Endothelial cell of umbilical vein (primary cell): ENCODE measurements at regions not wholly inside any gene's neighbourhood (a gene's known extent, or its start where the extent isn't known, plus 50 kb on each side); places are given as distances from the start of the nearest gene placed in this dataset.

Experiments
- BruUV-seq: library from RNA; stranded (reverse); fragments of 400-500 nt; replicated peaks from 2 replicates; lab custom pipeline; 2021; lab: Mats Ljungman, UMichigan
- CTCF ChIA-PET: fragments of 300-600, 350-600 bp; sonication (Branson Sonifier 250); formaldehyde crosslinking; loops from one replicate; lab custom pipeline; 2021; ENCODE audit warnings: antibody characterized with exemption, inconsistent platforms; lab: Charles Lee
- POLR2A ChIA-PET: fragments of 300-600, 350-600 bp; sonication (Branson Sonifier 250); formaldehyde crosslinking; loops from one replicate; lab custom pipeline; 2021; ENCODE audit warnings: antibody characterized with exemption, inconsistent platforms; lab: Charles Lee
- DNase-seq: peaks from one replicate; pipeline ENCODE4 v3.0.0-alpha.2; 2011; ENCODE audit warnings: low read depth, low spot score
- FAIRE-seq: peaks from 2 replicates; lab custom pipeline; 2011; peaks lifted over from hg19 to GRCh38; lab: Jason Lieb, UNC
- H2AFZ ChIP-seq: 2 replicates; pipeline ENCODE4 v1.6.0; 2012; ENCODE audit warnings: low read depth, low read length, control low read depth, inconsistent platforms
- H3K27ac ChIP-seq: 2 replicates; pipeline ENCODE4 v1.5.1; 2011; ENCODE audit warnings: low read depth, mild to moderate bottlenecking, control low read depth, low read length, moderate library complexity; ENCODE audit not compliant: insufficient read depth
- H3K27me3 ChIP-seq, 2 experiments: 2 replicates each; pipeline versions ENCODE4 v1.6.0 to v1.6.1; 2011; ENCODE audit warnings: low read length in 2 of 2, mixed read lengths in 1 of 2; ENCODE audit not compliant: control insufficient read depth in 2 of 2, insufficient read depth in 2 of 2
- H3K36me3 ChIP-seq, 2 experiments: 2 replicates in 1 of 2; 3 replicates in 1 of 2; pipeline ENCODE4 v1.5.1; 2011; ENCODE audit warnings: low read length in 2 of 2, mild to moderate bottlenecking in 1 of 2, moderate library complexity in 1 of 2; ENCODE audit not compliant: control insufficient read depth in 2 of 2, insufficient read depth in 2 of 2; ENCODE audit errors: extremely low read depth in 1 of 2
- H3K4me1 ChIP-seq: 3 replicates; pipeline ENCODE4 v1.5.1; 2011; ENCODE audit warnings: mild to moderate bottlenecking, low read length; ENCODE audit not compliant: control insufficient read depth, insufficient read depth; ENCODE audit errors: extremely low read depth
- H3K4me2 ChIP-seq: 2 replicates; pipeline ENCODE4 v1.6.1; 2011; ENCODE audit warnings: low read length, control low read depth, mixed read lengths; ENCODE audit not compliant: insufficient read depth
- H3K4me3 ChIP-seq, 3 experiments: fragments of 200-600 bp in 1 of 3; sonication (generic), shearing (Covaris generic) in 1 of 3; replicated peaks in 1 of 3; 2 replicates each; pipeline ENCODE4 v1.5.1; 2011 to 2016; ENCODE audit warnings: control low read depth in 3 of 3, low read length in 3 of 3, mild to moderate bottlenecking in 2 of 3, inconsistent platforms in 1 of 3, low read depth in 1 of 3, moderate library complexity in 1 of 3; ENCODE audit not compliant: insufficient read depth in 1 of 3
- H3K79me2 ChIP-seq: 2 replicates; pipeline ENCODE4 v1.6.0; 2012; ENCODE audit warnings: low read length, inconsistent platforms; ENCODE audit not compliant: control insufficient read depth, insufficient read depth
- H3K9ac ChIP-seq: replicated peaks from 2 replicates; pipeline ENCODE3; 2011; ENCODE audit warnings: low read length, control low read depth; ENCODE audit not compliant: insufficient read depth; ENCODE audit errors: extremely low read depth
- H3K9me1 ChIP-seq: replicated peaks from 3 replicates; pipeline ENCODE4 v1.6.0; 2011; ENCODE audit warnings: mild to moderate bottlenecking, low read length; ENCODE audit not compliant: control insufficient read depth, insufficient read depth; ENCODE audit errors: extremely low read depth
- H3K9me3 ChIP-seq: replicated peaks from 2 replicates; pipeline ENCODE4 v1.5.1; 2012; ENCODE audit warnings: low read length, inconsistent platforms; ENCODE audit not compliant: control insufficient read depth, insufficient read depth
- H4K20me1 ChIP-seq: replicated peaks from 2 replicates; pipeline ENCODE3; 2011; ENCODE audit warnings: mild to moderate bottlenecking, low read length; ENCODE audit not compliant: control insufficient read depth, insufficient read depth; ENCODE audit errors: extremely low read depth
- EZH2 ChIP-seq: IDR thresholded peaks from 2 replicates; pipeline ENCODE4 v1.6.1; 2012; ENCODE audit warnings: borderline replicate concordance, low read depth, mild to moderate bottlenecking, moderate library complexity, low read length, inconsistent platforms; ENCODE audit not compliant: severe bottlenecking
- FOS ChIP-seq: IDR thresholded peaks from 2 replicates; pipeline ENCODE4 v1.6.1; 2011; ENCODE audit warnings: mild to moderate bottlenecking, low read length, moderate library complexity, borderline replicate concordance; ENCODE audit not compliant: insufficient read depth
- JUN ChIP-seq: IDR thresholded peaks from 2 replicates; pipeline ENCODE4 v1.6.1; 2011; ENCODE audit warnings: borderline replicate concordance, low read depth; ENCODE audit not compliant: insufficient read length, insufficient read depth
- MYC ChIP-seq: IDR thresholded peaks from one replicate; pipeline ENCODE4 v1.6.1; 2011; ENCODE audit warnings: mild to moderate bottlenecking, low read depth, low read length
- POLR2AphosphoS5 ChIP-seq: IDR thresholded peaks from 2 replicates; pipeline ENCODE4 v1.6.1; 2012; ENCODE audit warnings: low read depth, mild to moderate bottlenecking, control low read depth, low read length, moderate library complexity; ENCODE audit not compliant: insufficient read depth
- dilution Hi-C: fragments of 300-500 bp; cut with MboI; formaldehyde crosslinking; loops from one replicate; pipeline ENCODE4 v1.15.0; 2019; ENCODE audit warnings: low sequenced_read_pairs; ENCODE audit not compliant: extremely low pct_ligation_motif_present
- intact Hi-C: fragments of 100-400 bp; cut with micrococcal nuclease; formaldehyde crosslinking; loops from one replicate; pipeline ENCODE4 v1.10.0; 2022
- TF ChIP-seq, protein P1 (sequence below), 2 donors: IDR thresholded peaks; 1 replicate in 1 of 2; 2 replicates in 1 of 2; pipeline ENCODE4 v1.5.1; 2011; ENCODE audit warnings: low read length in 2 of 2, mild to moderate bottlenecking in 2 of 2, moderate library complexity in 2 of 2, control low read depth in 1 of 2, inconsistent platforms in 1 of 2, low read depth in 1 of 2; ENCODE audit not compliant: insufficient read depth in 1 of 2; ENCODE audit errors: extremely low read depth in 1 of 2
- TF ChIP-seq, protein P2 (sequence below): IDR thresholded peaks from 2 replicates; pipeline ENCODE4 v1.6.1; 2011; ENCODE audit not compliant: insufficient read depth, insufficient read length

DNA sequence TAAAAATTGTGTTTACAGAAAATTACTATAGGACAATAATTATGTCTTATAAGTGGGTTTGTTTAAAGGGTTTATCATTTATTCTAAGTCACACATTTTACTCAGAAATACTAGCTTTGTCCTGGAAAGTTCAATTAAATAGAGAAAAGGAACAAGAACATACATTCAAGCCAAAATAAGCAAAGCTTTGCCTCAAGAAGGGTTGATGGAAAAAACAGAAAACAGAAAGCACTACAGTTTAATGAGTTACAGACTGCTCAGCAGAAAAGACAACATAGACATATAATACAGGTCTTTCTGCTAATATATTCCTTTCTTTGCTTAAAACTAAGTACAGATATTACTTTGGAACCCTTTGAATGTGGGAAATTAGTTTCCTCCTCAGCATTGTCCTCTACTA lies 703.0 kb upstream of the LRFN5 start:
- no peaks in the 10 kb centered on the region for H3K79me2 ChIP-seq
- FAIRE-seq (no peak), DNase-seq (no peak)
- H3K27me3 ChIP-seq = no peaks in the 10 kb centered on the region
- intact Hi-C loops (no loop called here), dilution Hi-C loops (no loop called here)
- no peak overlapping the region for H3K27ac ChIP-seq
- H4K20me1 ChIP-seq = no peaks in the 10 kb centered on the region
- BruUV-seq = no TSS peak
- no peaks in the 10 kb centered on the region for H3K4me1 ChIP-seq
- H3K36me3 ChIP-seq = no peaks in the 10 kb centered on the region
- ChIA-PET CTCF (no interaction called here), POLR2A (no interaction called here)
- no peak overlapping the region for H3K9ac ChIP-seq
- H3K9me1 ChIP-seq = no peaks in the 10 kb centered on the region
- H2AFZ ChIP-seq = no peak overlapping the region
- TF ChIP-seq, protein P1, sequence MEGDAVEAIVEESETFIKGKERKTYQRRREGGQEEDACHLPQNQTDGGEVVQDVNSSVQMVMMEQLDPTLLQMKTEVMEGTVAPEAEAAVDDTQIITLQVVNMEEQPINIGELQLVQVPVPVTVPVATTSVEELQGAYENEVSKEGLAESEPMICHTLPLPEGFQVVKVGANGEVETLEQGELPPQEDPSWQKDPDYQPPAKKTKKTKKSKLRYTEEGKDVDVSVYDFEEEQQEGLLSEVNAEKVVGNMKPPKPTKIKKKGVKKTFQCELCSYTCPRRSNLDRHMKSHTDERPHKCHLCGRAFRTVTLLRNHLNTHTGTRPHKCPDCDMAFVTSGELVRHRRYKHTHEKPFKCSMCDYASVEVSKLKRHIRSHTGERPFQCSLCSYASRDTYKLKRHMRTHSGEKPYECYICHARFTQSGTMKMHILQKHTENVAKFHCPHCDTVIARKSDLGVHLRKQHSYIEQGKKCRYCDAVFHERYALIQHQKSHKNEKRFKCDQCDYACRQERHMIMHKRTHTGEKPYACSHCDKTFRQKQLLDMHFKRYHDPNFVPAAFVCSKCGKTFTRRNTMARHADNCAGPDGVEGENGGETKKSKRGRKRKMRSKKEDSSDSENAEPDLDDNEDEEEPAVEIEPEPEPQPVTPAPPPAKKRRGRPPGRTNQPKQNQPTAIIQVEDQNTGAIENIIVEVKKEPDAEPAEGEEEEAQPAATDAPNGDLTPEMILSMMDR (IDR thresholded peaks at IDR 0.05; ENCODE audit: extremely low read depth in 1 of 2, insufficient read depth in 1 of 2, low read depth in 1 of 2, low read length in 2 of 2) = no peak
- TF ChIP-seq EZH2 = no peak
- no peak overlapping the region for H3K4me3 ChIP-seq
- no peak overlapping the region for H3K4me2 ChIP-seq
- no peaks in the 10 kb centered on the region for H3K9me3 ChIP-seq

DNA sequence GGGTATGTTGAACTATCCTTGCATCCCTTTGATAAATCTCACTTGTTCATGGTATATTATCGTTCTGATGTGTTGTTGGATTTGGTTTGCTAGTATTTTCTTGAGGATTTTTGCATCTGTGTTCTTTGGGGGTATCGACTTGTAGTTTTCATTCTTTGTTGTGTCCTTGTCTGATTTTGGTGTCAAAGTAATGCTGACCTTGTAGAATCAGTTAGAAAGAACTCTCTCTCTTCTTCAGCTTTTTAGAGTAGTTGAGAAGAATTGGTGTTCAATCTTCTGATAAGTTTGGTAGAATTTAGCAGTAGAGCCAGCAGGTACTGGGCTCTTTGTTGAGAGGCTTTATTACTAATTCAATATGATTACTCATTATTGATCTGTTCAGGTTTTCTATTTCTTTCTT lies 707.2 kb upstream of the LRFN5 start:
- Histone ChIP-seq H4K20me1 (no peaks in the 10 kb centered on the region), H3K9me3 (no peaks in the 10 kb centered on the region), H3K27me3 (no peaks in the 10 kb centered on the region), H3K36me3 (no peaks in the 10 kb centered on the region), H3K9me1 (no peaks in the 10 kb centered on the region), H3K4me2 (no peak overlapping the region), H3K79me2 (no peaks in the 10 kb centered on the region), H3K9ac (no peak overlapping the region), H3K4me3 (no peak overlapping the region), H3K27ac (no peak overlapping the region), H2AFZ (no peak overlapping the region), H3K4me1 (no peaks in the 10 kb centered on the region)
- no TSS peak for BruUV-seq
- FAIRE-seq = no peak
- dilution Hi-C loops = no loop called here
- ChIA-PET CTCF (no interaction called here), POLR2A (no interaction called here)
- intact Hi-C loops = no loop called here
- TF ChIP-seq FOS (no peak), MYC (no peak), JUN (no peak), POLR2AphosphoS5 (no peak)
- TF ChIP-seq, protein P2, sequence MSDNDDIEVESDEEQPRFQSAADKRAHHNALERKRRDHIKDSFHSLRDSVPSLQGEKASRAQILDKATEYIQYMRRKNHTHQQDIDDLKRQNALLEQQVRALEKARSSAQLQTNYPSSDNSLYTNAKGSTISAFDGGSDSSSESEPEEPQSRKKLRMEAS = no peak
- no peak for DNase-seq
